ENCODE measurements at regions not wholly inside any gene's neighbourhood (a gene's known extent, or its start where the extent isn't known, plus 50 kb on each side); places are given as distances from the start of the nearest gene placed in this dataset.

GRCh38 chr2:236835307-236836024 is 250.2 kb upstream of the COPS8 start:
- TF ChIP-seq POLR2A (IDR thresholded peaks at IDR 0.05; ENCODE audit: low read length) = no peak
- no peak for TF ChIP-seq GATA1 (IDR thresholded peaks at IDR 0.05; ENCODE audit: low read depth, low read length)

Data from erythroblast (primary cell).